Calu3 (cell line): ENCODE measurements at regions not wholly inside any gene's neighbourhood (a gene's known extent, or its start where the extent isn't known, plus 50 kb on each side); places are given as distances from the start of the nearest gene placed in this dataset.

Source experiments
- BruUV-seq: library from RNA; stranded (reverse); fragments of 400-500 nt; replicated peaks from 2 replicates; lab custom pipeline; 2021; lab: Mats Ljungman, UMichigan
- CTCF ChIA-PET: fragments of 300-600 bp; sonication (Branson Sonifier 250); formaldehyde crosslinking; loops from one replicate; lab custom pipeline; 2022; ENCODE audit warnings: antibody characterized with exemption; lab: Charles Lee
- DNase-seq: peaks from one replicate; pipeline ENCODE4 v3.0.0; 2022
- H3K27ac Mint-ChIP-seq: one replicate; pipeline ENCODE4 v1.8.0; 2022; ENCODE audit warnings: mixed read lengths; ENCODE audit not compliant: unreplicated experiment
- H3K27me3 Mint-ChIP-seq: one replicate; pipeline ENCODE4 v1.8.0; 2022; ENCODE audit warnings: mixed read lengths; ENCODE audit not compliant: unreplicated experiment
- H3K36me3 Mint-ChIP-seq: one replicate; pipeline ENCODE4 v1.8.0; 2022; ENCODE audit warnings: mild to moderate bottlenecking, moderate library complexity, mixed read lengths; ENCODE audit not compliant: insufficient read depth, unreplicated experiment
- H3K4me1 Mint-ChIP-seq: one replicate; pipeline ENCODE4 v1.8.0; 2022; ENCODE audit warnings: mild to moderate bottlenecking, low read depth, mixed read lengths; ENCODE audit not compliant: unreplicated experiment
- H3K4me3 Mint-ChIP-seq: one replicate; pipeline ENCODE4 v1.8.0; 2022; ENCODE audit warnings: mild to moderate bottlenecking, low read depth, moderate library complexity, mixed read lengths; ENCODE audit not compliant: unreplicated experiment
- H3K9me3 Mint-ChIP-seq: one replicate; pipeline ENCODE4 v1.8.0; 2022; ENCODE audit warnings: low read depth, mixed read lengths; ENCODE audit not compliant: unreplicated experiment
- intact Hi-C: fragments of 100-400 bp; cut with micrococcal nuclease; formaldehyde crosslinking; loops from one replicate; pipeline ENCODE4 v1.10.0; 2022; ENCODE audit not compliant: unreplicated experiment
- TF ChIP-seq, protein P1 (sequence below): fragments of 200-600 bp; IDR thresholded peaks from one replicate; pipeline ENCODE4 v1.8.0; 2022; ENCODE audit warnings: antibody characterized with exemption; ENCODE audit not compliant: unreplicated experiment

- H3K27ac Mint-ChIP-seq = no peak overlapping the region
- no peaks in the 10 kb centered on the region for H3K36me3 Mint-ChIP-seq
- TF ChIP-seq, protein P1, sequence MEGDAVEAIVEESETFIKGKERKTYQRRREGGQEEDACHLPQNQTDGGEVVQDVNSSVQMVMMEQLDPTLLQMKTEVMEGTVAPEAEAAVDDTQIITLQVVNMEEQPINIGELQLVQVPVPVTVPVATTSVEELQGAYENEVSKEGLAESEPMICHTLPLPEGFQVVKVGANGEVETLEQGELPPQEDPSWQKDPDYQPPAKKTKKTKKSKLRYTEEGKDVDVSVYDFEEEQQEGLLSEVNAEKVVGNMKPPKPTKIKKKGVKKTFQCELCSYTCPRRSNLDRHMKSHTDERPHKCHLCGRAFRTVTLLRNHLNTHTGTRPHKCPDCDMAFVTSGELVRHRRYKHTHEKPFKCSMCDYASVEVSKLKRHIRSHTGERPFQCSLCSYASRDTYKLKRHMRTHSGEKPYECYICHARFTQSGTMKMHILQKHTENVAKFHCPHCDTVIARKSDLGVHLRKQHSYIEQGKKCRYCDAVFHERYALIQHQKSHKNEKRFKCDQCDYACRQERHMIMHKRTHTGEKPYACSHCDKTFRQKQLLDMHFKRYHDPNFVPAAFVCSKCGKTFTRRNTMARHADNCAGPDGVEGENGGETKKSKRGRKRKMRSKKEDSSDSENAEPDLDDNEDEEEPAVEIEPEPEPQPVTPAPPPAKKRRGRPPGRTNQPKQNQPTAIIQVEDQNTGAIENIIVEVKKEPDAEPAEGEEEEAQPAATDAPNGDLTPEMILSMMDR = no peak
- H3K9me3 Mint-ChIP-seq = no peaks in the 10 kb centered on the region
- BruUV-seq = no TSS peak
- CTCF ChIA-PET = no interaction called here
- no peak overlapping the region for H3K4me3 Mint-ChIP-seq
- intact Hi-C loops = no loop called here
- H3K27me3 Mint-ChIP-seq = peaks cover 91% of the 10 kb centered on the region
- DNase-seq = no peak
- no peaks in the 10 kb centered on the region for H3K4me1 Mint-ChIP-seq
These were observed 96.5 kb downstream of the GADD45G start for GRCh38 chr9:89701221-89701798.

DNA sequence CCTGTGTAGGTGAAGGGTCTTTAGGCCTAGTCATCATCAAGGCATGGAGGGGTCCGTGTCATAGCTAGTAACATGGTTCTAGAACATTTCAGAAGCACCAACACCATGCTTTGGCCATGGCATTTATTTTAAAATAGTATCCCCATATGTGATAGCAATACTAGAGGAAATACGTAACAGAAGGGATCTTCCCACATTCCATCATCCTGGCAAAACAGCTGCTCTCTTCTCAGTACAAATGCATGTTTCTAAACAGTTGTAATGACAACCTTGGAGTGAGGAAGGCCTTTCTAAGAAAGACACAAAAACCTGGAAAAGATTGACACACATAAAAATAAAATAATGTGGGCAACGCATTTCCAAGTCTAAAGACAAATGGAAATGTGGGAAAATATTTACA lies 97.6 kb downstream of the GADD45G start:
- no peak for DNase-seq
- H3K36me3 Mint-ChIP-seq = no peaks in the 10 kb centered on the region
- CTCF ChIA-PET = no interaction called here
- H3K4me1 Mint-ChIP-seq = no peaks in the 10 kb centered on the region
- no peak overlapping the region for H3K4me3 Mint-ChIP-seq
- H3K27me3 Mint-ChIP-seq = peaks cover 93% of the 10 kb centered on the region
- no TSS peak for BruUV-seq
- H3K9me3 Mint-ChIP-seq = no peaks in the 10 kb centered on the region
- intact Hi-C loops = no loop called here
- H3K27ac Mint-ChIP-seq = no peak overlapping the region
- TF ChIP-seq, protein P1 = no peak

DNA sequence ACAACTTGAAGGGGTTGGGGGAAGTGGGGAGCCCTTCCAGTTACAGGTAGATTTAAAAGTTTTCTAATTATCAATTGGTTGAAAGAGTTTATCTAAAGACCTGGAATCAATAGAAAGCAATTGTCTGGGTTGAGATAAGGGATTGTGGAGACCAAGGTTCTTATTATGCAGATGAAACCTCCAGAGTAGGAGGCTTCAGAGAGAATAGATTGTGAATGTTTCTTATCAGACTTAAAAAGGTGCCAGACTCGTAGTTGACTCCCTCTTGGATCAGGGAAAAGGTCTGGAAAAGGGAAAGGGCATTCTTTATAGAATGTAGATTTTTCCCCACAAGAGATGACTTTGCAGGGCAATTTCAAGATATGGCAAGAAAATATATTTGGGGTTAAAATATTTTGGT lies 100.8 kb downstream of the GADD45G start:
- no TSS peak for BruUV-seq
- peaks cover 90% of the 10 kb centered on the region for H3K27me3 Mint-ChIP-seq
- H3K4me1 Mint-ChIP-seq = no peaks in the 10 kb centered on the region
- H3K9me3 Mint-ChIP-seq = no peaks in the 10 kb centered on the region
- H3K36me3 Mint-ChIP-seq = no peaks in the 10 kb centered on the region
- no peak overlapping the region for H3K27ac Mint-ChIP-seq
- DNase-seq = no peak
- CTCF ChIA-PET = no interaction called here
- TF ChIP-seq, protein P1 = no peak
- intact Hi-C loops = no loop called here
- no peak overlapping the region for H3K4me3 Mint-ChIP-seq

- Mint-ChIP-seq H3K27ac (no peak overlapping the region), H3K9me3 (no peaks in the 10 kb centered on the region), H3K4me1 (no peaks in the 10 kb centered on the region), H3K36me3 (no peaks in the 10 kb centered on the region), H3K4me3 (no peak overlapping the region), H3K27me3 (peaks cover 90% of the 10 kb centered on the region)
- CTCF ChIA-PET = no interaction called here
- TF ChIP-seq, protein P1 = no peak
- BruUV-seq = no TSS peak
- intact Hi-C loops = no loop called here
- no peak for DNase-seq
These were observed 101.3 kb downstream of the GADD45G start for GRCh38 chr9:89706086-89706485.
